PC-3 (cell line): ENCODE measurements at regions not wholly inside any gene's neighbourhood (a gene's known extent, or its start where the extent isn't known, plus 50 kb on each side); places are given as distances from the start of the nearest gene placed in this dataset.

Source experiments
- CTCF ChIP-seq: fragments of 300-600 bp; sonication (generic); conservative IDR thresholded peaks from 2 replicates; pipeline ENCODE4 v1.5.1; 2017; ENCODE audit warnings: antibody characterized with exemption, low read depth, mild to moderate bottlenecking, low read length
- EZH2 ChIP-seq: fragments of 300-600 bp; sonication (generic); IDR thresholded peaks from one replicate; pipeline ENCODE4 v1.6.1; 2017; ENCODE audit warnings: antibody characterized with exemption, mild to moderate bottlenecking, low read length; ENCODE audit not compliant: unreplicated experiment

DNA sequence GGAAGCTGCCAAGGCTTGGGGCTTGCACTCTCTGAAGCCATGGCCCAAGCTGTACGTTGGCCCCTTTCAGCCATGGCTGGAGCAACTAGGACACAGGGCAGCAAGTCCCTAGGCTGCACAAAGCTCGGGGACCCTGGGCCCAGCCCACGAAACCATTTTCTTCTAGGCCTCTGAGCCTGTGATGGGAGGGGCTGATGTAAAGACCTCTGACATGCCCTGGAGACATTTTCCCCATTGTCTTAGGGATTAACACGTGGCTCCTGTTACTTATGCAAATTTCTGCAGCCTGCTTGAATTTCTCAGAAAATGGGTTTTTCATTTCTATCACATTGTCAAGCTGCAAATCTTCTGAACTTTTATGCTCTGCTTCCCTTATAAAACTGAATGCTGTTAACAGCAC, 83.0 kb upstream of the DAP start:
- TF ChIP-seq CTCF, result no peak
- no peak for TF ChIP-seq EZH2
